Tibial nerve (tissue), 3 donors: ENCODE measurements at regions not wholly inside any gene's neighbourhood (a gene's known extent, or its start where the extent isn't known, plus 50 kb on each side); places are given as distances from the start of the nearest gene placed in this dataset.
"Not testable (repeated sequence)": the region's sequence is repeated elsewhere in the genome, so short reads cannot be mapped to it uniquely, and the experiment has no call there.

Experiments
- EP300 ChIP-seq, 2 donors: sonication (generic); formaldehyde crosslinking; IDR thresholded peaks; one replicate each; pipeline ENCODE4 v1.6.1; 2017; ENCODE audit warnings: antibody characterized with exemption in 2 of 2, mild to moderate bottlenecking in 1 of 2
- POLR2A ChIP-seq, 2 donors: fragments of 450-650 bp; IDR thresholded peaks; one replicate each; pipeline ENCODE4 v1.6.1; 2017; ENCODE audit warnings: antibody characterized with exemption in 2 of 2, mild to moderate bottlenecking in 2 of 2, moderate library complexity in 2 of 2

GRCh38 chr4:49138818-49139217 lies 152.7 kb downstream of the CWH43 start:
- TF ChIP-seq POLR2A, EP300 (IDR thresholded peaks at IDR 0.05): not testable (repeated sequence)
